Transverse colon (tissue), 4 donors: ENCODE measurements at regions not wholly inside any gene's neighbourhood (a gene's known extent, or its start where the extent isn't known, plus 50 kb on each side); places are given as distances from the start of the nearest gene placed in this dataset.
A peak's percentile ranks its signal among the peaks of the same experiment; 100 is the strongest.

Experiments
- DNase-seq: peaks from one replicate; pipeline ENCODE4 v3.0.0-alpha.2; 2019
- H3K27ac ChIP-seq, 4 donors: fragments of 200-600 bp; sonication (generic); 2 replicates each; pipeline ENCODE4 v1.5.1; 2016 to 2018; ENCODE audit warnings: inconsistent platforms in 4 of 4
- H3K27me3 ChIP-seq: fragments of 200-600 bp; sonication (generic); 2 replicates; pipeline ENCODE4 v1.5.1; 2017; ENCODE audit warnings: inconsistent platforms
- H3K36me3 ChIP-seq, 4 donors: fragments of 200-600 bp; sonication (generic); 2 replicates each; pipeline ENCODE4 v1.5.1; 2017 to 2019; ENCODE audit warnings: inconsistent platforms in 4 of 4
- H3K4me1 ChIP-seq, 4 donors: fragments of 200-600 bp; sonication (generic); 2 replicates each; pipeline ENCODE4 v1.5.1; 2017 to 2020; ENCODE audit warnings: inconsistent platforms in 4 of 4
- H3K4me3 ChIP-seq, 4 donors: fragments of 200-600 bp; sonication (generic); 1 replicate in 1 of 4; 2 replicates in 3 of 4; pipeline versions ENCODE4 v1.5.1 to v1.6.1; 2017 to 2019; ENCODE audit warnings: inconsistent platforms in 4 of 4
- H3K9me3 ChIP-seq, 2 donors: fragments of 200-600 bp; sonication (generic); 2 replicates each; pipeline ENCODE4 v1.5.1; 2017 to 2019; ENCODE audit warnings: inconsistent platforms in 2 of 2
- EP300 ChIP-seq: sonication (generic); formaldehyde crosslinking; IDR thresholded peaks from one replicate; pipeline ENCODE4 v1.6.1; 2017; ENCODE audit warnings: antibody characterized with exemption, low read depth
- POLR2A ChIP-seq: fragments of 450-650 bp; IDR thresholded peaks from one replicate; pipeline ENCODE4 v1.6.1; 2016; ENCODE audit warnings: antibody characterized with exemption, mild to moderate bottlenecking, moderate library complexity
- POLR2AphosphoS5 ChIP-seq, 3 donors: sonication (generic); formaldehyde crosslinking; IDR thresholded peaks; one replicate each; pipeline ENCODE4 v1.6.1; 2016; ENCODE audit warnings: antibody characterized with exemption in 3 of 3
- WGBS, 2 donors: methylation state at CpG; one replicate each; pipeline ENCODE4 v1.1.5; 2018; ENCODE audit warnings: low coverage in 1 of 2; 5-methylcytosine and 5-hydroxymethylcytosine counted together
- in situ Hi-C, 4 donors: fragments of 200-750 bp; cut with MboI; loops; one replicate each; pipeline versions ENCODE4 v1.15.0 to v1.15.1; 2017; ENCODE audit warnings: low sequenced_read_pairs in 3 of 4, low pct_ligation_motif_present in 1 of 4, low pct_unique_long_range_greater_than_20kb in 1 of 4
- intact Hi-C: fragments of 100-400 bp; cut with DNase I; formaldehyde crosslinking; loops from one replicate; pipeline ENCODE4 v1.15.1; 2023; ENCODE audit warnings: low total_unique reads
- TF ChIP-seq, protein P1 (sequence below), 5 experiments: fragments of 200-600 bp in 3 of 5; fragments of 450-650 bp in 2 of 5; sonication (generic) in 3 of 5; IDR thresholded peaks; 1 replicate in 2 of 5; 2 replicates in 3 of 5; pipeline ENCODE4 v1.5.1; 2016 to 2017; ENCODE audit warnings: antibody characterized with exemption in 5 of 5, inconsistent platforms in 3 of 5, mild to moderate bottlenecking in 2 of 5, moderate library complexity in 1 of 5

DNA sequence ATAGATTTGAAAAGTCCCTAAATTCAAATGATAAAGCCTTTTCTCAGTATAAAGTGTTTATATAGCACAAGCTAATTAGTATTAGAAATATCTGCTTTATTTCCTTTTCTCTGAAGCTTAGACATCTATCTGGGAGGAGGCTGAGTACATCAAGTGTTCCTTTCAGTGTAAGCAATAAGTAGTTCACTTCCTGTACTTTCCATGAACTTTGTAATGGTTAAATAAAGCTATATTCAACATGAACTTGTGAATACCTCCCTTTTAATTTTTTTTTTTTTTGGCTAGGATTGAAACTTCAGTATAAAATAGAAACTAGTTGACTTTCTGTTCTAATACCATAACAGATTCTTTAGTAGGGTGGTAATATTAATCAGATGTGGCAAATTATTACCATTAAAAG lies 190.9 kb downstream of the CENPW start:
- Histone ChIP-seq H3K4me3 (no peak overlapping the region), H3K27ac (peak overlapping the region in 3 of 4 donors; percentile 63 to 77 (median 77)), H3K27me3 (no peaks in the 10 kb centered on the region), H3K36me3 (no peaks in the 10 kb centered on the region), H3K9me3 (no peaks in the 10 kb centered on the region), H3K4me1 (peaks cover 0 to 33% (median 7%) of the 10 kb centered on the region in 4 donors)
- TF ChIP-seq EP300, result no peak
- TF ChIP-seq POLR2A, result no peak
- no peak for TF ChIP-seq POLR2AphosphoS5 (IDR thresholded peaks at IDR 0.05)
- TF ChIP-seq, protein P1, sequence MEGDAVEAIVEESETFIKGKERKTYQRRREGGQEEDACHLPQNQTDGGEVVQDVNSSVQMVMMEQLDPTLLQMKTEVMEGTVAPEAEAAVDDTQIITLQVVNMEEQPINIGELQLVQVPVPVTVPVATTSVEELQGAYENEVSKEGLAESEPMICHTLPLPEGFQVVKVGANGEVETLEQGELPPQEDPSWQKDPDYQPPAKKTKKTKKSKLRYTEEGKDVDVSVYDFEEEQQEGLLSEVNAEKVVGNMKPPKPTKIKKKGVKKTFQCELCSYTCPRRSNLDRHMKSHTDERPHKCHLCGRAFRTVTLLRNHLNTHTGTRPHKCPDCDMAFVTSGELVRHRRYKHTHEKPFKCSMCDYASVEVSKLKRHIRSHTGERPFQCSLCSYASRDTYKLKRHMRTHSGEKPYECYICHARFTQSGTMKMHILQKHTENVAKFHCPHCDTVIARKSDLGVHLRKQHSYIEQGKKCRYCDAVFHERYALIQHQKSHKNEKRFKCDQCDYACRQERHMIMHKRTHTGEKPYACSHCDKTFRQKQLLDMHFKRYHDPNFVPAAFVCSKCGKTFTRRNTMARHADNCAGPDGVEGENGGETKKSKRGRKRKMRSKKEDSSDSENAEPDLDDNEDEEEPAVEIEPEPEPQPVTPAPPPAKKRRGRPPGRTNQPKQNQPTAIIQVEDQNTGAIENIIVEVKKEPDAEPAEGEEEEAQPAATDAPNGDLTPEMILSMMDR (IDR thresholded peaks at IDR 0.05), result no peak
- DNase-seq, result no peak
- in situ Hi-C loops (no loop called here), intact Hi-C loops (no loop called here)

DNA sequence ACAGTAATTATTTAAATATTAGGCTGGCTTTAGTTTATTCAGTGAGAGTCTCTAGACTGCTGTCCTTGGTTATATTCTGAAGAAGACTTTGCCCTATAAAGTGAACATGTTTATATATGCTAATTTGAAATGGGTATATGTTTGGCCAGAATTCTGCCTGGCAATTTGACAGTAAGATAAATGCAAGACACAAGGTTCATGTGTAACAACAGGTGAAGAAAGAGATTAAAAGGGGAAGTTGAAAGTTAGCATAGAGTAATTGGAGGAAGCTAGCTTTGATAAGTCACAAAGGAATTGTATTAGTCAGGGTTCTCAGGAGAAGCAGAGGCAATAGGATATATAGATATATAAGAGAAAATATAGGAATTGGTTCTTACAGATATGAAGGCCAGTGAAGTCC lies 191.4 kb downstream of the CENPW start:
- H3K4me3 ChIP-seq, result no peak overlapping the region
- DNase-seq, result no peak
- peaks cover 0 to 33% (median 7%) of the 10 kb centered on the region in 4 donors for H3K4me1 ChIP-seq
- H3K9me3 ChIP-seq, result no peaks in the 10 kb centered on the region
- H3K36me3 ChIP-seq, result no peaks in the 10 kb centered on the region
- in situ Hi-C loops, result no loop called here
- intact Hi-C loops, result no loop called here
- no peaks in the 10 kb centered on the region for H3K27me3 ChIP-seq
- H3K27ac ChIP-seq, result peak overlapping the region; percentile 61 to 77 (median 70)
- TF ChIP-seq EP300 (no peak), POLR2AphosphoS5 (IDR thresholded peaks at IDR 0.05) (peak in 1 of 3 donors; percentile 21), POLR2A (no peak)

DNA sequence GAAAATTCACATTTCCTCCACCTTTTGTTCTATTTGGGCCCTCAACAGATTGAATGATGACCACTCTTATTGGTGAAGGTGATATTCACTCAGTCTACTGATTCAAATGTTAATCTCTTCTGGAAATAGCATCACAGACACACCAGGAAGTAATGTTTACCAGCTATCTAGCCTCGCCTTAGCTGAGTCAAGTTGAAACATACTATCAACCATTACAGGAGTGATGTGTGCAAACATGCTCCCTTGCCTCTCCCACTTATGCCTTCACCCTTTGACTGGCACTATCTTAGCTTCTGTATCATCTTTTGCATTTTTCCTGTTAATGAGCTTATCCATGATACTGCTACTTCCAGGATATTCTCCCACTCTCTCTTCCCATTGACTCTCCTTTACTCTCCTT lies 191.9 kb downstream of the CENPW start:
- in situ Hi-C loops, result no loop called here
- H3K4me1 ChIP-seq, result peaks cover 0 to 33% (median 7%) of the 10 kb centered on the region in 4 donors
- H3K27me3 ChIP-seq, result no peaks in the 10 kb centered on the region
- intact Hi-C loops, result no loop called here
- DNase-seq, result no peak
- H3K4me3 ChIP-seq, result no peak overlapping the region
- TF ChIP-seq EP300, result no peak
- TF ChIP-seq POLR2AphosphoS5 (IDR thresholded peaks at IDR 0.05), result no peak
- TF ChIP-seq, protein P1 (IDR thresholded peaks at IDR 0.05), result no peak
- TF ChIP-seq POLR2A, result no peak
- 38 to 67% methylated on average over 1 of the region's 1 CpG for WGBS, 2 donors
- peak overlapping the region; percentile 61 to 77 (median 70) for H3K27ac ChIP-seq
- H3K36me3 ChIP-seq, result no peaks in the 10 kb centered on the region
- H3K9me3 ChIP-seq, result no peaks in the 10 kb centered on the region

DNA sequence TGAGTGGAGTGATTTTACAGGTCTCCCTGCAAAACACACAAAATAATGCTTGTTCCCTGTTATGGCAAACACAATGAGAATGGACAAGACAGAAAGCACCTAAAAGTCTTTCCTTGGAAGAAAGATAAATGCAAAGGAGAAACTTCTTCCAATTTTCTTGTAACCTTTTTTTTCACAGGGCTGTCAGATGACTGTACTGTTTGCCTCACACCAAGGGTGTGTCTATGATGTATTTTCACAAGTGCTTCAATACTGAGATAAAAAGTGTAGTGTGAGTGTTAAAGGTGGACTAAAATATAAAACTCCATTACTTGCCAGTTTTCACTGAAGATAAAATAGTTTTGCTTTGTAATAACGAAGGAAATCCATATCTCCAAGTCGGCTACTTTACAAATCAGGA lies 194.5 kb downstream of the CENPW start:
- intact Hi-C loops (no loop called here), in situ Hi-C loops (no loop called here)
- no peaks in the 10 kb centered on the region for H3K27me3 ChIP-seq
- H3K4me3 ChIP-seq, result no peak overlapping the region
- WGBS, 2 donors, result 61 to 88% methylated on average over 2 of the region's 2 CpGs
- H3K36me3 ChIP-seq, result no peaks in the 10 kb centered on the region
- no peak for DNase-seq
- peaks cover 0 to 33% (median 7%) of the 10 kb centered on the region in 4 donors for H3K4me1 ChIP-seq
- no peaks in the 10 kb centered on the region for H3K9me3 ChIP-seq
- no peak for TF ChIP-seq POLR2AphosphoS5 (IDR thresholded peaks at IDR 0.05)
- TF ChIP-seq POLR2A, result no peak
- TF ChIP-seq, protein P1 (IDR thresholded peaks at IDR 0.05), result no peak
- no peak for TF ChIP-seq EP300
- H3K27ac ChIP-seq, result no peak overlapping the region

DNA sequence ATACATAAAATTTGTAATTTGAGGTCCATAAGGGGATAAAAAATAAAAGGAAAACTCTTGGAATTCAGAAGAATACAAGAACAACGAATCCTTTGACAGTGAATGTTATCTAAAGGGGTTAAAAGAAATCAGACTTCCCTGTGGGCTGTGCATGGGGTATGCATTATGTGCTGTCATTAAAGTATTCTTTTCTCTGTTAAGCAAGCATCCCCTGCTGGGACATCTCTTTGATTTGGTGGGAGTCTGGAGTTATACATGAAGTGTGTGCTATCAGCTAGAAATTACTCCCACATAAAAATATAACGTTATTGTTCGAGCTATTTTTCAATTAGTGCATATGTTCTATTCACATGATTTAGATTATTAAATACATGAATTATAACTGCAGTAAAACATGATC lies 195.2 kb downstream of the CENPW start:
- H3K4me1 ChIP-seq, result peaks cover 0 to 26% (median 4%) of the 10 kb centered on the region in 4 donors
- H3K9me3 ChIP-seq, result no peaks in the 10 kb centered on the region
- WGBS, 2 donors, result 84 to 87% methylated on average over 3 of the region's 3 CpGs
- no peaks in the 10 kb centered on the region for H3K36me3 ChIP-seq
- TF ChIP-seq POLR2A (no peak), POLR2AphosphoS5 (IDR thresholded peaks at IDR 0.05) (no peak), EP300 (no peak)
- TF ChIP-seq, protein P1 (IDR thresholded peaks at IDR 0.05), result no peak
- in situ Hi-C loops, result no loop called here
- no peak overlapping the region for H3K4me3 ChIP-seq
- H3K27me3 ChIP-seq, result no peaks in the 10 kb centered on the region
- no peak for DNase-seq
- intact Hi-C loops, result no loop called here
- no peak overlapping the region for H3K27ac ChIP-seq
